Activated naive CD4-positive, alpha-beta T cell treated with anti-CD3 and anti-CD28 coated beads, Interleukin-2, amount 50 U/mL, for 72 hours (primary cell): ENCODE measurements at regions not wholly inside any gene's neighbourhood (a gene's known extent, or its start where the extent isn't known, plus 50 kb on each side); places are given as distances from the start of the nearest gene placed in this dataset.

Experiments
- ATAC-seq, 2 donors: fragments of 150-1000 bp; cut with Tn5 transposase; 2 replicates each; pipeline ENCODE4 v1.10.0; 2021; ENCODE audit warnings: mild to moderate bottlenecking in 2 of 2, moderate library complexity in 2 of 2
- DNase-seq, 2 donors: peaks; one replicate each; pipeline ENCODE4 v3.0.0; 2021 to 2022; ENCODE audit warnings: low spot score in 2 of 2
- H3K27ac Mint-ChIP-seq, 2 donors: one replicate each; pipeline ENCODE4 v1.8.0; 2022; ENCODE audit warnings: mild to moderate bottlenecking in 2 of 2, mixed read lengths in 2 of 2
- H3K36me3 Mint-ChIP-seq, 2 donors: one replicate each; pipeline ENCODE4 v1.8.0; 2022; ENCODE audit warnings: mixed read lengths in 2 of 2
- H3K9me3 Mint-ChIP-seq, 2 donors: one replicate each; pipeline ENCODE4 v1.8.0; 2022; ENCODE audit warnings: mixed read lengths in 2 of 2

- ATAC-seq = peak in 1 of 2 donors; percentile 43
- H3K36me3 Mint-ChIP-seq = peaks cover 0 to 8% of the 10 kb centered on the region in 2 donors
- peaks cover 4 to 6% of the 10 kb centered on the region in 2 donors for H3K9me3 Mint-ChIP-seq
- no peak overlapping the region for H3K27ac Mint-ChIP-seq
- no peak for DNase-seq
These were observed 211.8 kb downstream of the EDN1 start for GRCh38 chr6:12501990-12502389.

GRCh38 chr6:12504325-12504966 lies 212.1 kb upstream of the PHACTR1 start:
- DNase-seq (peak in 1 of 2 donors; percentile 17), ATAC-seq (peak in 1 of 2 donors; percentile 66)
- Mint-ChIP-seq H3K36me3 (no peaks in the 10 kb centered on the region), H3K9me3 (peaks cover 0 to 6% of the 10 kb centered on the region in 2 donors), H3K27ac (no peak overlapping the region)

- DNase-seq (no peak), ATAC-seq (no peak)
- Mint-ChIP-seq H3K27ac (no peak overlapping the region), H3K36me3 (no peaks in the 10 kb centered on the region), H3K9me3 (peaks cover 4 to 6% of the 10 kb centered on the region in 2 donors)
These were observed 211.1 kb upstream of the PHACTR1 start for GRCh38 chr6:12505486-12505885.

- Mint-ChIP-seq H3K9me3 (peaks cover 4 to 6% of the 10 kb centered on the region in 2 donors), H3K27ac (no peak overlapping the region), H3K36me3 (no peaks in the 10 kb centered on the region)
- no peak for ATAC-seq
- DNase-seq = no peak
These were observed 210.4 kb upstream of the PHACTR1 start for GRCh38 chr6:12506159-12506558.

GRCh38 chr6:12507636-12508035 lies 208.9 kb upstream of the PHACTR1 start:
- H3K36me3 Mint-ChIP-seq = no peaks in the 10 kb centered on the region
- H3K9me3 Mint-ChIP-seq = peaks cover 4 to 6% of the 10 kb centered on the region in 2 donors
- no peak overlapping the region for H3K27ac Mint-ChIP-seq
- ATAC-seq = no peak
- no peak for DNase-seq

- Mint-ChIP-seq H3K36me3 (no peaks in the 10 kb centered on the region), H3K27ac (no peak overlapping the region), H3K9me3 (peaks cover 4 to 6% of the 10 kb centered on the region in 2 donors)
- ATAC-seq (no peak), DNase-seq (no peak)
These were observed 208.0 kb upstream of the PHACTR1 start for GRCh38 chr6:12508553-12508952.

GRCh38 chr6:12509060-12509459 lies 207.5 kb upstream of the PHACTR1 start:
- H3K27ac Mint-ChIP-seq = no peak overlapping the region
- no peak for DNase-seq
- H3K36me3 Mint-ChIP-seq = no peaks in the 10 kb centered on the region
- H3K9me3 Mint-ChIP-seq = peaks cover 4 to 6% of the 10 kb centered on the region in 2 donors
- no peak for ATAC-seq

- no peaks in the 10 kb centered on the region for H3K9me3 Mint-ChIP-seq
- DNase-seq (no peak), ATAC-seq (no peak)
- no peaks in the 10 kb centered on the region for H3K36me3 Mint-ChIP-seq
- H3K27ac Mint-ChIP-seq = no peak overlapping the region
These were observed 200.5 kb upstream of the PHACTR1 start for GRCh38 chr6:12516070-12516469.

- no peak for ATAC-seq
- H3K27ac Mint-ChIP-seq = no peak overlapping the region
- no peak for DNase-seq
- no peaks in the 10 kb centered on the region for H3K9me3 Mint-ChIP-seq
- H3K36me3 Mint-ChIP-seq = peaks cover 0 to 6% of the 10 kb centered on the region in 2 donors
These were observed 194.2 kb upstream of the PHACTR1 start for GRCh38 chr6:12522347-12522746.

- no peak for ATAC-seq
- Mint-ChIP-seq H3K27ac (no peak overlapping the region), H3K36me3 (peaks cover 0 to 6% of the 10 kb centered on the region in 2 donors), H3K9me3 (no peaks in the 10 kb centered on the region)
- DNase-seq = no peak
These were observed 192.8 kb upstream of the PHACTR1 start for GRCh38 chr6:12523726-12524125.

GRCh38 chr6:12525276-12525675 lies 191.3 kb upstream of the PHACTR1 start:
- no peak overlapping the region for H3K27ac Mint-ChIP-seq
- no peak for DNase-seq
- no peak for ATAC-seq
- H3K9me3 Mint-ChIP-seq = no peaks in the 10 kb centered on the region
- H3K36me3 Mint-ChIP-seq = peaks cover 0 to 6% of the 10 kb centered on the region in 2 donors

- no peaks in the 10 kb centered on the region for H3K9me3 Mint-ChIP-seq
These were observed 189.2 kb upstream of the PHACTR1 start for GRCh38 chr6:12527339-12527738.

GRCh38 chr6:12528136-12528535 lies 188.4 kb upstream of the PHACTR1 start:
- Mint-ChIP-seq H3K9me3 (no peaks in the 10 kb centered on the region), H3K36me3 (peaks cover 0 to 6% of the 10 kb centered on the region in 2 donors), H3K27ac (no peak overlapping the region)
- no peak for ATAC-seq
- DNase-seq = no peak

More at GRCh38 chr6:12527339-12527738, 189.2 kb upstream of the PHACTR1 start:
- DNase-seq = no peak
- Mint-ChIP-seq H3K36me3 (peaks cover 0 to 6% of the 10 kb centered on the region in 2 donors), H3K27ac (no peak overlapping the region)
- ATAC-seq = peak in 1 of 2 donors; percentile 50

- Mint-ChIP-seq H3K9me3 (no peaks in the 10 kb centered on the region), H3K27ac (no peak overlapping the region), H3K36me3 (peaks cover 0 to 6% of the 10 kb centered on the region in 2 donors)
- ATAC-seq (no peak), DNase-seq (no peak)
These were observed 187.8 kb upstream of the PHACTR1 start for GRCh38 chr6:12528581-12529363.

GRCh38 chr6:12529364-12530019 lies 187.1 kb upstream of the PHACTR1 start:
- ATAC-seq (no peak), DNase-seq (no peak)
- no peaks in the 10 kb centered on the region for H3K9me3 Mint-ChIP-seq
- no peak overlapping the region for H3K27ac Mint-ChIP-seq
- H3K36me3 Mint-ChIP-seq = peaks cover 0 to under 1% of the 10 kb centered on the region in 2 donors

- no peaks in the 10 kb centered on the region for H3K9me3 Mint-ChIP-seq
- no peak for ATAC-seq
- no peak overlapping the region for H3K27ac Mint-ChIP-seq
- no peaks in the 10 kb centered on the region for H3K36me3 Mint-ChIP-seq
- DNase-seq = no peak
These were observed 186.2 kb upstream of the PHACTR1 start for GRCh38 chr6:12530345-12530744.

- DNase-seq (no peak), ATAC-seq (no peak)
- Mint-ChIP-seq H3K36me3 (no peaks in the 10 kb centered on the region), H3K27ac (no peak overlapping the region), H3K9me3 (no peaks in the 10 kb centered on the region)
These were observed 183.0 kb upstream of the PHACTR1 start for GRCh38 chr6:12533586-12533985.
